CD4-positive, CD25-positive, alpha-beta regulatory T cell (primary cell): ENCODE measurements at regions not wholly inside any gene's neighbourhood (a gene's known extent, or its start where the extent isn't known, plus 50 kb on each side); places are given as distances from the start of the nearest gene placed in this dataset.

Experiments
- ATAC-seq, 2 donors: fragments of 150-1000 bp; cut with Tn5 transposase; one replicate each; pipeline ENCODE4 v1.10.0; 2021; ENCODE audit warnings: low read depth in 2 of 2, moderate number of reproducible peaks in 2 of 2, moderate library complexity in 1 of 2
- DNase-seq, 3 donors: peaks; one replicate each; pipeline versions ENCODE4 v3.0.0 to v3.0.0-alpha.2; 2012 to 2022; ENCODE audit warnings: mixed read lengths in 1 of 3
- H3K27ac ChIP-seq: one replicate; pipeline ENCODE4 v1.7.0; 2013; ENCODE audit warnings: mild to moderate bottlenecking, low read length; ENCODE audit not compliant: insufficient read depth, poor library complexity, severe bottlenecking
- H3K27me3 ChIP-seq: one replicate; pipeline ENCODE4 v1.7.0; 2013; ENCODE audit warnings: low read length; ENCODE audit not compliant: control insufficient read depth, insufficient read depth
- H3K36me3 ChIP-seq: one replicate; pipeline ENCODE4 v1.7.0; 2013; ENCODE audit warnings: mild to moderate bottlenecking, low read length, moderate library complexity; ENCODE audit not compliant: control insufficient read depth, insufficient read depth
- H3K4me1 ChIP-seq: 2 replicates; pipeline ENCODE4 v1.7.0; 2013; ENCODE audit warnings: mild to moderate bottlenecking, low read length; ENCODE audit not compliant: insufficient read depth, control insufficient read depth, poor library complexity, severe bottlenecking
- H3K4me3 ChIP-seq: one replicate; pipeline ENCODE4 v1.7.0; 2013; ENCODE audit warnings: low read depth, mild to moderate bottlenecking, low read length, moderate library complexity
- H3K9me3 ChIP-seq, 2 experiments: 1 replicate in 1 of 2; 2 replicates in 1 of 2; pipeline ENCODE4 v1.7.0; 2013; ENCODE audit warnings: low read length in 2 of 2, mild to moderate bottlenecking in 1 of 2, moderate library complexity in 1 of 2; ENCODE audit not compliant: control insufficient read depth in 2 of 2
- H3K27ac Mint-ChIP-seq, 3 donors: one replicate each; pipeline ENCODE4 v1.8.0; 2020 to 2022; ENCODE audit warnings: mild to moderate bottlenecking in 3 of 3, mixed read lengths in 3 of 3, moderate library complexity in 2 of 3
- H3K27me3 Mint-ChIP-seq: one replicate; pipeline ENCODE4 v1.8.0; 2022; ENCODE audit warnings: mild to moderate bottlenecking, mixed read lengths
- H3K36me3 Mint-ChIP-seq: one replicate; pipeline ENCODE4 v1.8.0; 2020; ENCODE audit warnings: mixed read lengths
- H3K4me1 Mint-ChIP-seq, 4 donors: one replicate each; pipeline ENCODE4 v1.8.0; 2020 to 2022; ENCODE audit warnings: mixed read lengths in 4 of 4, mild to moderate bottlenecking in 1 of 4
- H3K4me3 Mint-ChIP-seq, 4 donors: one replicate each; pipeline ENCODE4 v1.8.0; 2020 to 2022; ENCODE audit warnings: mild to moderate bottlenecking in 4 of 4, mixed read lengths in 4 of 4, moderate library complexity in 3 of 4
- H3K9me3 Mint-ChIP-seq, 7 donors: one replicate each; pipeline ENCODE4 v1.8.0; 2020 to 2022; ENCODE audit warnings: mixed read lengths in 7 of 7, mild to moderate bottlenecking in 3 of 7, moderate library complexity in 2 of 7

- Histone ChIP-seq H3K27ac (no peak overlapping the region), H3K36me3 (no peaks in the 10 kb centered on the region), H3K27me3 (no peaks in the 10 kb centered on the region), H3K4me3 (no peak overlapping the region), H3K4me1 (no peaks in the 10 kb centered on the region), H3K9me3 (no peaks in the 10 kb centered on the region)
- H3K4me1 Mint-ChIP-seq: no peaks in the 10 kb centered on the region
- no peaks in the 10 kb centered on the region for H3K27me3 Mint-ChIP-seq
- H3K36me3 Mint-ChIP-seq: no peaks in the 10 kb centered on the region
- peak overlapping the region in 1 of 3 donors; percentile 34 for H3K27ac Mint-ChIP-seq
- no peak overlapping the region for H3K4me3 Mint-ChIP-seq
- ATAC-seq (no peak), DNase-seq (no peak)
- H3K9me3 Mint-ChIP-seq: peaks cover 0 to 5% (median 3%) of the 10 kb centered on the region in 7 donors
Observed at GRCh38 chr6:113340371-113340770, 516.8 kb upstream of the MARCKS start.

- no peak for ATAC-seq
- H3K9me3 Mint-ChIP-seq: peaks cover 0 to 2% (median 0%) of the 10 kb centered on the region in 7 donors
Observed at GRCh38 chr6:113343940-113344339, 513.2 kb upstream of the MARCKS start.

GRCh38 chr6:113344969-113345368 lies 512.2 kb upstream of the MARCKS start:
- no peaks in the 10 kb centered on the region for H3K4me1 ChIP-seq
- H3K27me3 ChIP-seq: no peaks in the 10 kb centered on the region
- H3K36me3 ChIP-seq: no peaks in the 10 kb centered on the region
- H3K27ac ChIP-seq: no peak overlapping the region
- ATAC-seq (no peak), DNase-seq (no peak)
- no peak overlapping the region for H3K27ac Mint-ChIP-seq
- H3K4me3 Mint-ChIP-seq: no peak overlapping the region
- H3K9me3 ChIP-seq: no peaks in the 10 kb centered on the region
- no peak overlapping the region for H3K4me3 ChIP-seq
- peaks cover 0 to 2% (median 0%) of the 10 kb centered on the region in 7 donors for H3K9me3 Mint-ChIP-seq
- H3K27me3 Mint-ChIP-seq: no peaks in the 10 kb centered on the region
- no peaks in the 10 kb centered on the region for H3K4me1 Mint-ChIP-seq
- H3K36me3 Mint-ChIP-seq: no peaks in the 10 kb centered on the region

More at GRCh38 chr6:113343940-113344339, 513.2 kb upstream of the MARCKS start:
- Mint-ChIP-seq H3K36me3 (no peaks in the 10 kb centered on the region), H3K27me3 (no peaks in the 10 kb centered on the region), H3K4me3 (no peak overlapping the region), H3K4me1 (no peaks in the 10 kb centered on the region), H3K27ac (no peak overlapping the region)
- no peaks in the 10 kb centered on the region for H3K9me3 ChIP-seq
- H3K27ac ChIP-seq: no peak overlapping the region
- DNase-seq: no peak
- no peaks in the 10 kb centered on the region for H3K27me3 ChIP-seq
- no peaks in the 10 kb centered on the region for H3K36me3 ChIP-seq
- no peak overlapping the region for H3K4me3 ChIP-seq
- H3K4me1 ChIP-seq: no peaks in the 10 kb centered on the region

GRCh38 chr6:113347436-113347835 lies 509.7 kb upstream of the MARCKS start:
- H3K4me1 ChIP-seq: no peaks in the 10 kb centered on the region
- Mint-ChIP-seq H3K4me1 (no peaks in the 10 kb centered on the region), H3K9me3 (peaks cover 0 to 2% (median 0%) of the 10 kb centered on the region in 7 donors), H3K27ac (no peak overlapping the region), H3K4me3 (no peak overlapping the region), H3K27me3 (no peaks in the 10 kb centered on the region), H3K36me3 (no peaks in the 10 kb centered on the region)
- ATAC-seq (no peak), DNase-seq (no peak)
- H3K27ac ChIP-seq: no peak overlapping the region
- H3K4me3 ChIP-seq: no peak overlapping the region
- H3K36me3 ChIP-seq: no peaks in the 10 kb centered on the region
- no peaks in the 10 kb centered on the region for H3K27me3 ChIP-seq
- no peaks in the 10 kb centered on the region for H3K9me3 ChIP-seq

GRCh38 chr6:113350461-113350860 lies 506.7 kb upstream of the MARCKS start:
- Mint-ChIP-seq H3K9me3 (peaks cover 0 to 2% (median 0%) of the 10 kb centered on the region in 7 donors), H3K27ac (no peak overlapping the region), H3K36me3 (no peaks in the 10 kb centered on the region), H3K4me3 (no peak overlapping the region), H3K4me1 (no peaks in the 10 kb centered on the region), H3K27me3 (no peaks in the 10 kb centered on the region)
- Histone ChIP-seq H3K4me1 (no peaks in the 10 kb centered on the region), H3K36me3 (no peaks in the 10 kb centered on the region), H3K9me3 (no peaks in the 10 kb centered on the region), H3K4me3 (no peak overlapping the region), H3K27ac (no peak overlapping the region), H3K27me3 (no peaks in the 10 kb centered on the region)
- ATAC-seq (no peak), DNase-seq (no peak)

GRCh38 chr6:113351173-113351834 lies 505.8 kb upstream of the MARCKS start:
- H3K27ac Mint-ChIP-seq: no peak overlapping the region
- H3K27ac ChIP-seq: no peak overlapping the region
- no peaks in the 10 kb centered on the region for H3K9me3 ChIP-seq
- H3K36me3 Mint-ChIP-seq: no peaks in the 10 kb centered on the region
- H3K4me1 ChIP-seq: no peaks in the 10 kb centered on the region
- H3K27me3 Mint-ChIP-seq: no peaks in the 10 kb centered on the region
- H3K36me3 ChIP-seq: no peaks in the 10 kb centered on the region
- peaks cover 0 to 2% (median 0%) of the 10 kb centered on the region in 7 donors for H3K9me3 Mint-ChIP-seq
- ATAC-seq (no peak), DNase-seq (no peak)
- no peaks in the 10 kb centered on the region for H3K27me3 ChIP-seq
- H3K4me1 Mint-ChIP-seq: no peaks in the 10 kb centered on the region
- H3K4me3 Mint-ChIP-seq: no peak overlapping the region
- no peak overlapping the region for H3K4me3 ChIP-seq

GRCh38 chr6:113352029-113352801 lies 504.9 kb upstream of the MARCKS start:
- no peaks in the 10 kb centered on the region for H3K36me3 ChIP-seq
- Mint-ChIP-seq H3K27ac (no peak overlapping the region), H3K36me3 (no peaks in the 10 kb centered on the region), H3K9me3 (peaks cover 0 to 5% (median 0%) of the 10 kb centered on the region in 7 donors), H3K4me3 (no peak overlapping the region), H3K4me1 (no peaks in the 10 kb centered on the region), H3K27me3 (no peaks in the 10 kb centered on the region)
- H3K9me3 ChIP-seq: no peaks in the 10 kb centered on the region
- H3K4me3 ChIP-seq: no peak overlapping the region
- H3K27ac ChIP-seq: no peak overlapping the region
- no peaks in the 10 kb centered on the region for H3K4me1 ChIP-seq
- peaks cover 1% of the 10 kb centered on the region for H3K27me3 ChIP-seq
- DNase-seq (no peak), ATAC-seq (no peak)

- no peaks in the 10 kb centered on the region for H3K36me3 ChIP-seq
- Mint-ChIP-seq H3K27me3 (no peaks in the 10 kb centered on the region), H3K36me3 (no peaks in the 10 kb centered on the region), H3K9me3 (peaks cover 0 to 5% (median 0%) of the 10 kb centered on the region in 7 donors), H3K27ac (no peak overlapping the region), H3K4me1 (no peaks in the 10 kb centered on the region), H3K4me3 (no peak overlapping the region)
- no peak overlapping the region for H3K4me3 ChIP-seq
- DNase-seq: no peak
- H3K27ac ChIP-seq: no peak overlapping the region
- no peaks in the 10 kb centered on the region for H3K4me1 ChIP-seq
- peaks cover 1% of the 10 kb centered on the region for H3K27me3 ChIP-seq
- no peaks in the 10 kb centered on the region for H3K9me3 ChIP-seq
- no peak for ATAC-seq
Observed at GRCh38 chr6:113352831-113353230, 504.3 kb upstream of the MARCKS start.
